Upper lobe of left lung (tissue), 4 donors: ENCODE measurements at regions not wholly inside any gene's neighbourhood (a gene's known extent, or its start where the extent isn't known, plus 50 kb on each side); places are given as distances from the start of the nearest gene placed in this dataset.

Experiments
- CTCF ChIP-seq, 6 experiments: fragments of 450-650 bp in 4 of 6; fragments of 200-600 bp in 2 of 6; sonication (generic) in 2 of 6; IDR thresholded peaks; one replicate each; pipeline ENCODE4 v1.5.1; 2016 to 2019; ENCODE audit warnings: antibody characterized with exemption in 6 of 6
- POLR2A ChIP-seq, 4 donors: fragments of 450-650 bp; IDR thresholded peaks; one replicate each; pipeline ENCODE4 v1.5.1; 2016 to 2017; ENCODE audit warnings: antibody characterized with exemption in 4 of 4, mild to moderate bottlenecking in 2 of 4
- POLR2AphosphoS5 ChIP-seq, 2 donors: sonication (generic); formaldehyde crosslinking; IDR thresholded peaks; one replicate each; pipeline ENCODE4 v1.5.1; 2017; ENCODE audit warnings: antibody characterized with exemption in 2 of 2

DNA sequence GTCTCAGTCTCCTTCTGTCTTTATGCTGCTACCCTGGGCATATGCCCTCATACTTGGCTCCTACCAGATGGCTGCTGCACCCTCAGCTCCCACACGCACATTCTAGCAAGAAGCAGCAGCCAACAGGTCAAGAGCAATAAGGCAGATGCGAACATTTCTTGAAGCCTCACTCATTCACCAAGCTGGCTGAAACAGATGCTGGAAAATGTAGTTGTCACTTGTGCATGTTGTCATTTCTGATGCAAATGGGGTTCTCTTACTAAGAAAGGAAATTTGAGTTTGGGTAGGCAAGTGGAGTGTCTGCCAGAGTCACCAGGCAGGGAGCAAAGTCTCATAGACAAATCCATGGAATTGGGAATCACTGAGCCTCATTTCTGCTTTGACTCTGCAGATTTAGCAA lies 57.4 kb upstream of the SORBS2 start:
- TF ChIP-seq POLR2AphosphoS5 (IDR thresholded peaks at IDR 0.05) (no peak), CTCF (IDR thresholded peaks at IDR 0.05) (no peak), POLR2A (IDR thresholded peaks at IDR 0.05) (no peak)
